Lower lobe of right lung (tissue), 2 donors: ENCODE measurements at regions not wholly inside any gene's neighbourhood (a gene's known extent, or its start where the extent isn't known, plus 50 kb on each side); places are given as distances from the start of the nearest gene placed in this dataset.

Experiments used
- ATAC-seq, 2 donors: fragments of 200-7000 bp; cut with Tn5 transposase; one replicate each; pipeline ENCODE4 v1.9.1; 2020 to 2022; ENCODE audit warnings: mild to moderate bottlenecking in 2 of 2, moderate library complexity in 2 of 2
- DNase-seq: peaks from one replicate; pipeline ENCODE4 v3.0.0-alpha.2; 2020
- H3K27ac ChIP-seq: fragments of 200-600 bp; one replicate; pipeline ENCODE4 v1.8.0; 2022
- H3K27me3 ChIP-seq: fragments of 200-600 bp; one replicate; pipeline ENCODE4 v1.8.0; 2022; ENCODE audit warnings: low read depth
- H3K36me3 ChIP-seq: fragments of 200-600 bp; one replicate; pipeline ENCODE4 v1.8.0; 2022; ENCODE audit warnings: mild to moderate bottlenecking
- H3K4me1 ChIP-seq: fragments of 200-600 bp; one replicate; pipeline ENCODE4 v1.8.0; 2022
- H3K4me3 ChIP-seq: fragments of 200-600 bp; one replicate; pipeline ENCODE4 v1.8.0; 2022; ENCODE audit warnings: mild to moderate bottlenecking
- H3K9me3 ChIP-seq: fragments of 200-600 bp; one replicate; pipeline ENCODE4 v1.8.0; 2022
- CTCF ChIP-seq: fragments of 200-600 bp; IDR thresholded peaks from one replicate; pipeline ENCODE4 v1.8.0; 2022; ENCODE audit warnings: antibody characterized with exemption, mild to moderate bottlenecking
- intact Hi-C: fragments of 100-400 bp; cut with DNase I; formaldehyde crosslinking; loops from one replicate; pipeline ENCODE4 v1.11.0; 2022
- donor health status: DM: no; HTN: yes; CAD: no; lungs with severe emphysema.

DNA sequence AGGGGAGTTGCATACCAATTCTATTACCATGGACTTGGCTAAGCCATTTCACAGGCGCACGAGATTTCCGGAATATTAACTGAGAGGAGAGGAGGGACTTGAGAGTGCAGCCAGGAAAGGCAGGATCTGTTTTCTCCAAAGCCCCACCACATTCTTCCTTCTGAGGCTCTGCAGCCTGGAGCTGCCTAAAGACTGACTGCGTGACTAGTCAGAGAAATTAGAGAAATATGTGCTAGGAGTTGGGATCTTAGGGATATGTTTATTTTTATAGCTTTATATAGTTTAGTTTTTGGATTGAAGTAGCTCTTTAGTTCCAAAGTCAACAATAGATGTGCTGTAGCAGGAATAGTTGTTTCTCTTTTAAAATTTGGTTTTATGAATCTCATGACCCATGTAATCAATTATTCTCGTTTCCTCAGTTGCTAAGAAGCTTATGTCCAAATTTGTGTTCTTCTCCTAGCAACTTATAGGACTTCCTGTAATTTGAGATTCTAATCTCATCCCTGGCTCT lies 300.1 kb upstream of the DDX53 start:
- Histone ChIP-seq H3K36me3 (no peaks in the 10 kb centered on the region), H3K27ac (no peak overlapping the region), H3K27me3 (no peaks in the 10 kb centered on the region), H3K4me1 (no peaks in the 10 kb centered on the region), H3K4me3 (no peak overlapping the region), H3K9me3 (no peaks in the 10 kb centered on the region)
- ATAC-seq (no peak), DNase-seq (no peak)
- TF ChIP-seq CTCF: no peak
- intact Hi-C loops: no loop called here

DNA sequence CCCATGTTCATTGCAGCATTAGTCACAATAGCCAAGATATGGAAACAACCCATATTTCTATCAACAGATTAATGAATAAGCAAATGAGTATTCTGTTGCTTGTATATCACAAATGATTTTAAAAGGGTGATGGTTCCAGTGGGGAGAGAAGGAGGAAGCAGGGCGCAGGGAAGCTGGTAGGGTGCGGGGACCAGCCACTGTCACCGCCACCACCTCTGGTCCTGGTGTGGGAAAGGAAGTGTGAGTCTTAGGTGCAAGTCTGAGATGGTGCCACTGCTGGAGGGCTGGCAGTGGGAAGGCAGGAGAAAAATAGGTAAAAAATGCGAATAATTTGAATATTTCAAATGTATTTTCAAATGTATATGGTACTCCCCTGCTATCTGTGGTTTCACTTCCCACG lies 286.8 kb upstream of the DDX53 start:
- Histone ChIP-seq H3K27ac (no peak overlapping the region), H3K27me3 (no peaks in the 10 kb centered on the region), H3K9me3 (no peaks in the 10 kb centered on the region), H3K36me3 (no peaks in the 10 kb centered on the region), H3K4me3 (no peak overlapping the region), H3K4me1 (no peaks in the 10 kb centered on the region)
- ATAC-seq (no peak), DNase-seq (no peak)
- TF ChIP-seq CTCF: no peak
- intact Hi-C loops: no loop called here

DNA sequence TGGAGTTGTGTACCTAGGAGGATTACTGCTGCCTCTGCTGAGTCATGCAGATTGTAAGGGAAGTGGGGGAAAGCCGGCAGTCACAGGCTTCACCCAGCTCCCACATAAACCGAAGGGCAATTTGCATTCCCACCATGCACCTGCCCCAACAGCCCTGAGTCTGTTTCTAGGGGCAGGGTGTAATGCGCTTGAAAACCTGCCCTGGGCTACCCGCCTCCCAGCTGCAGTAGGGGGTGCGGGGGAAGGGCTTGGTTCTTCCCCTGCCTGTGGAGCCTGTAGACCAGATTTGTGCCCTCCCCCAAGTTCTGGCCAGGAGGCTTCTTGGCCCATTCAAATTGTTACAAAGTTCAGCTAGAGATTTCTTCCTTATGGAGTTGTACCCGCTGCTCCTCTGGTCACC lies 269.2 kb upstream of the DDX53 start:
- Histone ChIP-seq H3K4me3 (no peak overlapping the region), H3K9me3 (no peaks in the 10 kb centered on the region), H3K36me3 (no peaks in the 10 kb centered on the region), H3K27ac (no peak overlapping the region), H3K27me3 (no peaks in the 10 kb centered on the region), H3K4me1 (no peaks in the 10 kb centered on the region)
- ATAC-seq (no peak), DNase-seq (no peak)
- TF ChIP-seq CTCF: no peak
- intact Hi-C loops: no loop called here

DNA sequence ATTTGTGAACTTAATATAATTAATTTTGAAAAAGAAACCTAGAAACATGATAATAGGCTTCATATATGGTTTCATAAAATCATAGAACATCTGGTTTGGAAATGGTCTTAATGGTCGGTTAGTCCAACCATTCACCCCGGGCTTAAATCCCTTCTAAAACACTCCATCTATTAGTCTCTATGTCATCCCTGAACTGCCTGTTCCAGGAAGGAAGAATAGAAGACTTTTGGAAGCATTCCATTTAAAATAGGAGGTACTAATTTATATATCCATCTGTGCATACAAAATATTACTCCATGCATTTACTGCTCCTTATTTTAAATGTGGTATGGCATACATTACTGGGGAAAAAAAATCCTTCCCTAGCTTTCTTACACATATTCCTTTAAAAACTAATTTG lies 262.2 kb upstream of the DDX53 start:
- Histone ChIP-seq H3K36me3 (no peaks in the 10 kb centered on the region), H3K4me1 (no peaks in the 10 kb centered on the region), H3K4me3 (no peak overlapping the region), H3K27me3 (no peaks in the 10 kb centered on the region), H3K27ac (no peak overlapping the region), H3K9me3 (no peaks in the 10 kb centered on the region)
- intact Hi-C loops: no loop called here
- ATAC-seq: no peak
- TF ChIP-seq CTCF: no peak
- DNase-seq: no peak

DNA sequence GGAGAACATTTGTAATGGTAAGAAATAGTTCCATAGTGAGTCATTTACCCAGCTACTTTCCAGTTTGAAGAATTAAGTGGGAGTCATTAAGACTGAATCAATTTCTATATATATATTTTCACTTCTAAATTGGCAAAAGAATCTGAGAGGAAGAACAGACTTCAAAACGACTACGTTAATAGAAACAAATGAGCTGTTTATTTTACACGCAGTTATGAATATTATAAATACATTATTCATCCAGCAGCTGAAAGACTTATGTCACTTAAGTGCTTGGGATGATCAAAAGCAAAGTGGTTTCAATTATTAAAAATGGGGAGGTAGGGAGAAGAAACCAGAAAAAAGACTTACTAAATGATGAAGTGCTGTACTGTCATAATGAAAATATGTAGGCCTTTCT lies 260.5 kb upstream of the DDX53 start:
- TF ChIP-seq CTCF: no peak
- Histone ChIP-seq H3K4me3 (no peak overlapping the region), H3K27ac (no peak overlapping the region), H3K27me3 (no peaks in the 10 kb centered on the region), H3K9me3 (no peaks in the 10 kb centered on the region), H3K4me1 (no peaks in the 10 kb centered on the region), H3K36me3 (no peaks in the 10 kb centered on the region)
- intact Hi-C loops: no loop called here
- DNase-seq: no peak
- ATAC-seq: no peak

DNA sequence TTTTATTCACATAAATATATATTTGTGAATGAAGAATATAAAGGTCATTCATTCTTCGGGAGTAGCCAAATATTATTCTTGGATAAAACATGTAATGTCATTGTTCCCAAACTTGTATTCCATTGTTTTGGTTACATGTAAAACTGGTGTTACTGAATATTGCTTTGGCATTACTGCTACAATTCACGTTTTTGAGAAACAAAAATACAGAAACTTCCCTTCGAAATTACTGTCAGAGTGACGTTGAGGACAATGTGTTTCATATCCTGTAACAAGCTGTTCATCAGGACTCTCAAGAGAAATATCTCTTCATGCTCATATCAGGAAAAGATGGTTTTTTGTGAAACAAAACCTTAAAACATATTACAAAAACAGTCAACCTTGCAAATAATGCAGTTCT lies 258.9 kb upstream of the DDX53 start:
- no peaks in the 10 kb centered on the region for H3K9me3 ChIP-seq
- no peaks in the 10 kb centered on the region for H3K27me3 ChIP-seq
- ATAC-seq: no peak
- no peak overlapping the region for H3K27ac ChIP-seq
- no peaks in the 10 kb centered on the region for H3K36me3 ChIP-seq
- no peak for TF ChIP-seq CTCF
- no peak overlapping the region for H3K4me3 ChIP-seq
- DNase-seq: no peak
- no peaks in the 10 kb centered on the region for H3K4me1 ChIP-seq
- intact Hi-C loops: no loop called here
